Upper lobe of left lung (tissue), 6 donors: ENCODE measurements at regions not wholly inside any gene's neighbourhood (a gene's known extent, or its start where the extent isn't known, plus 50 kb on each side); places are given as distances from the start of the nearest gene placed in this dataset.

Source experiments
- ATAC-seq, 2 donors: fragments of 200-7000 bp; cut with Tn5 transposase; one replicate each; pipeline ENCODE4 v1.9.1; 2022; ENCODE audit warnings: mild to moderate bottlenecking in 2 of 2, moderate library complexity in 2 of 2; ENCODE audit not compliant: low FRiP score in 2 of 2
- DNase-seq, 2 donors: peaks; one replicate each; pipeline ENCODE4 v3.0.0-alpha.2; 2019 to 2020
- H3K27ac ChIP-seq, 4 donors: fragments of 200-600 bp; sonication (generic); one replicate each; pipeline ENCODE4 v1.5.1; 2016 to 2019
- H3K27me3 ChIP-seq, 4 donors: fragments of 200-600 bp; sonication (generic); one replicate each; pipeline ENCODE4 v1.5.1; 2017 to 2019
- H3K36me3 ChIP-seq, 4 donors: fragments of 200-600 bp; sonication (generic); one replicate each; pipeline ENCODE4 v1.5.1; 2016 to 2019
- H3K4me1 ChIP-seq, 4 donors: fragments of 200-600 bp; sonication (generic); one replicate each; pipeline ENCODE4 v1.5.1; 2018 to 2019
- H3K4me3 ChIP-seq, 4 donors: fragments of 200-600 bp; sonication (generic); one replicate each; pipeline ENCODE4 v1.5.1; 2017 to 2019; ENCODE audit warnings: mild to moderate bottlenecking in 2 of 4, moderate library complexity in 1 of 4
- H3K9me3 ChIP-seq, 4 donors: fragments of 200-600 bp; sonication (generic); one replicate each; pipeline ENCODE4 v1.5.1; 2018 to 2019
- CTCF ChIP-seq, 6 experiments: fragments of 450-650 bp in 4 of 6; fragments of 200-600 bp in 2 of 6; sonication (generic) in 2 of 6; IDR thresholded peaks; one replicate each; pipeline ENCODE4 v1.5.1; 2016 to 2019; ENCODE audit warnings: antibody characterized with exemption in 6 of 6
- EP300 ChIP-seq, 4 donors: sonication (generic); formaldehyde crosslinking; IDR thresholded peaks; one replicate each; pipeline ENCODE4 v1.5.1; 2017; ENCODE audit warnings: antibody characterized with exemption in 4 of 4, control low read depth in 2 of 4
- POLR2A ChIP-seq, 4 donors: fragments of 450-650 bp; IDR thresholded peaks; one replicate each; pipeline ENCODE4 v1.5.1; 2016 to 2017; ENCODE audit warnings: antibody characterized with exemption in 4 of 4, mild to moderate bottlenecking in 2 of 4
- POLR2AphosphoS5 ChIP-seq, 2 donors: sonication (generic); formaldehyde crosslinking; IDR thresholded peaks; one replicate each; pipeline ENCODE4 v1.5.1; 2017; ENCODE audit warnings: antibody characterized with exemption in 2 of 2
- WGBS, 2 donors: methylation state at CpG; one replicate each; pipeline ENCODE4 v1.1.5; 2017 to 2018; 5-methylcytosine and 5-hydroxymethylcytosine counted together
- donor health status: DM: no; HTN: no; CAD: no; lungs with moderate emphysema.
- donor health status: DM: no; HTN: yes; CAD: no; lungs with severe emphysema.

GRCh38 chr3:153649286-153649839, 471.8 kb upstream of the ARHGEF26 start:
- no peak for DNase-seq
- Histone ChIP-seq H3K36me3 (no peaks in the 10 kb centered on the region), H3K4me1 (no peaks in the 10 kb centered on the region), H3K9me3 (no peaks in the 10 kb centered on the region), H3K27ac (no peak overlapping the region), H3K4me3 (no peak overlapping the region), H3K27me3 (no peaks in the 10 kb centered on the region)
- no peak for TF ChIP-seq EP300 (IDR thresholded peaks at IDR 0.05)
- TF ChIP-seq CTCF (IDR thresholded peaks at IDR 0.05), result no peak
- TF ChIP-seq POLR2AphosphoS5 (IDR thresholded peaks at IDR 0.05), result no peak
- ATAC-seq, result no peak
- 65 to 69% methylated on average over 2 of the region's 2 CpGs for WGBS, 2 donors

- no peak for TF ChIP-seq EP300 (IDR thresholded peaks at IDR 0.05)
- DNase-seq (no peak), ATAC-seq (no peak)
- Histone ChIP-seq H3K4me1 (no peaks in the 10 kb centered on the region), H3K4me3 (no peak overlapping the region), H3K9me3 (no peaks in the 10 kb centered on the region), H3K27ac (no peak overlapping the region), H3K36me3 (no peaks in the 10 kb centered on the region), H3K27me3 (no peaks in the 10 kb centered on the region)
These were observed 469.1 kb upstream of the ARHGEF26 start for GRCh38 chr3:153652076-153652475.

GRCh38 chr3:153657046-153657445, 464.1 kb upstream of the ARHGEF26 start:
- no peaks in the 10 kb centered on the region for H3K27me3 ChIP-seq
- no peak for TF ChIP-seq EP300 (IDR thresholded peaks at IDR 0.05)
- peaks cover 0 to 4% (median 1%) of the 10 kb centered on the region in 4 donors for H3K4me1 ChIP-seq
- H3K9me3 ChIP-seq, result no peaks in the 10 kb centered on the region
- H3K36me3 ChIP-seq, result no peaks in the 10 kb centered on the region
- DNase-seq, result no peak
- no peak overlapping the region for H3K4me3 ChIP-seq
- H3K27ac ChIP-seq, result no peak overlapping the region
- no peak for ATAC-seq

GRCh38 chr3:153657461-153657860, 463.7 kb upstream of the ARHGEF26 start:
- H3K27me3 ChIP-seq, result no peaks in the 10 kb centered on the region
- WGBS, 2 donors, result 81 to 82% methylated on average over 3 of the region's 3 CpGs
- peaks cover 0 to 4% (median 1%) of the 10 kb centered on the region in 4 donors for H3K4me1 ChIP-seq
- no peak overlapping the region for H3K27ac ChIP-seq
- TF ChIP-seq CTCF (IDR thresholded peaks at IDR 0.05), result no peak
- TF ChIP-seq EP300 (IDR thresholded peaks at IDR 0.05), result no peak
- TF ChIP-seq POLR2A (IDR thresholded peaks at IDR 0.05), result no peak
- TF ChIP-seq POLR2AphosphoS5 (IDR thresholded peaks at IDR 0.05), result no peak
- H3K9me3 ChIP-seq, result no peaks in the 10 kb centered on the region
- H3K36me3 ChIP-seq, result no peaks in the 10 kb centered on the region
- peak overlapping the region in 2 of 4 donors; percentile 8 to 11 for H3K4me3 ChIP-seq
- DNase-seq, result no peak
- no peak for ATAC-seq

- no peak overlapping the region for H3K27ac ChIP-seq
- H3K4me1 ChIP-seq, result peaks cover 0 to 4% (median 1%) of the 10 kb centered on the region in 4 donors
- ATAC-seq (peak; percentile 48 to 83), DNase-seq (peak in 1 of 2 donors; percentile 39)
- peak overlapping the region in 1 of 4 donors; percentile 8 for H3K4me3 ChIP-seq
- no peaks in the 10 kb centered on the region for H3K27me3 ChIP-seq
- TF ChIP-seq CTCF (IDR thresholded peaks at IDR 0.05), result no peak
- TF ChIP-seq EP300 (IDR thresholded peaks at IDR 0.05), result peak in 1 of 4 donors; percentile 68
- H3K9me3 ChIP-seq, result no peaks in the 10 kb centered on the region
- no peaks in the 10 kb centered on the region for H3K36me3 ChIP-seq
These were observed 463.1 kb upstream of the ARHGEF26 start for GRCh38 chr3:153658136-153658535.

- DNase-seq (no peak), ATAC-seq (no peak)
- WGBS, 2 donors, result 71 to 78% methylated on average over 7 of the region's 7 CpGs
- no peak overlapping the region for H3K27ac ChIP-seq
- TF ChIP-seq POLR2A (IDR thresholded peaks at IDR 0.05), result no peak
- TF ChIP-seq POLR2AphosphoS5 (IDR thresholded peaks at IDR 0.05), result no peak
- TF ChIP-seq CTCF (IDR thresholded peaks at IDR 0.05), result no peak
- no peak for TF ChIP-seq EP300 (IDR thresholded peaks at IDR 0.05)
- H3K36me3 ChIP-seq, result no peaks in the 10 kb centered on the region
- no peak overlapping the region for H3K4me3 ChIP-seq
- H3K27me3 ChIP-seq, result no peaks in the 10 kb centered on the region
- H3K4me1 ChIP-seq, result no peaks in the 10 kb centered on the region
- H3K9me3 ChIP-seq, result no peaks in the 10 kb centered on the region
These were observed 454.0 kb upstream of the ARHGEF26 start for GRCh38 chr3:153666991-153667740.
